ENCODE measurements at regions not wholly inside any gene's neighbourhood (a gene's known extent, or its start where the extent isn't known, plus 50 kb on each side); places are given as distances from the start of the nearest gene placed in this dataset.

GRCh38 chr7:115122388-115122787 is 200.5 kb downstream of the MDFIC start:
- no peak for DNase-seq

GRCh38 chr7:115117748-115118147 is 195.9 kb downstream of the MDFIC start:
- no peak for DNase-seq

DNA sequence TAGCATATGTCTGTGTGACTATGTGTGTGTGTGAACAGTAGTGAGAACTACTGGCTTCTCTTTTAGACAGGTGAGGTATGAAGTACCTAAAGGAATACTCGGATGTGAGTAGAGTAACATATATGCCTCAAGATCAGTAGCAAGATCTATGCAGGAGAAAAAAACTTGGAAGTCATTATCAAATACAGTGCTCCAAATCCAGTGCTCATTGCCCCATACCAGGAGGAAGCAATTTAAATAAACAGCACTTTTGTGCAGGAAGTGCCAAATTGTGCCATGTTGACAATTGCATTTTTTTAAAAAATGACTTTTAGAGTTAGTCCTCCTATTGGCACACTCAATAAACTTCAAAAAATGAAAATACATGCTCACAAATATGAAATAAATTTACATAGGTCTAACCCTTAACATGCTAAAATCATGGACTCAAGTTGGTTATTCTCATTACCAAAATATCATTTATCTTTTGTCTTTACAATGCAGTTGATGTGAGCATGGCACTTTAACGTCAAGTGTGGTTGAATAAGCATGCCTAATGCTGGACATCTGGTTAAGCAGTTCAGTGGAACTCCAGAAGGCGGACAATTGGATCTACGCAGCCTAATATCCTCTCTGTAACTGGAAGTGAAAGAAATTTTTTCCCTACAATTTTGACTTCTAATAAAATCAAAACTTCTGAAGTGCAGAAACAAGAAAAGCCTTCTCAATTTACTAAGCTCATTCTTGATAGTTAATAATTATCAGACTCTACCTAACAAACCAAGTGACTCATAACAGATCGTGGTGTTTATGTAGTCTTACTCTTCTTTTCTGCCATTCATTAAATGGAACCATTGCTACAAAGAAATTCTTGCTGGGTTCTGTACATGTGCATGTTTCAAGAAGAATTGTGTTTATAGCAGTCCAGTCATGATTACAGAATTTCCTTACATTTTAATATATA is 195.2 kb downstream of the MDFIC start:
- no peak for DNase-seq

DNA sequence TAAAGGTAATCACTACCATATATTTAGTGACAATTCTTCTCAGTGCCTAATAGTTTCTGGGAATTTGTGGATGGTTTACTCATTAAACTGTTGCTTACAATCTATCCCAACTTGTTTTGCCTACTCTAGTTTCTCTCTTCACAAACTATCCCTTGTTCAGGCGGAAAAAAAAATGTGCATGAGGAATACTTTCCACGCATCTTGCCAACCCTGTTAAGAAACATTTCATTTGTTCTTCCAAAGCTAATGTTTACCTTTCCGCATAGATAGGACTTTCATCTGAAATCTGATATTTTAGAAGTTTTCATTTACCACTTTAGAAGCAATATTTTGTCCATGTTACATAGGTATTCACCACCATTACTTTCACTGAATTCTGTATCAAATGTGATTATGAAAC is 191.9 kb downstream of the MDFIC start:
- DNase-seq, result no peak

- DNase-seq, result no peak
Measured at GRCh38 chr7:115113131-115113530, 191.2 kb downstream of the MDFIC start.

DNA sequence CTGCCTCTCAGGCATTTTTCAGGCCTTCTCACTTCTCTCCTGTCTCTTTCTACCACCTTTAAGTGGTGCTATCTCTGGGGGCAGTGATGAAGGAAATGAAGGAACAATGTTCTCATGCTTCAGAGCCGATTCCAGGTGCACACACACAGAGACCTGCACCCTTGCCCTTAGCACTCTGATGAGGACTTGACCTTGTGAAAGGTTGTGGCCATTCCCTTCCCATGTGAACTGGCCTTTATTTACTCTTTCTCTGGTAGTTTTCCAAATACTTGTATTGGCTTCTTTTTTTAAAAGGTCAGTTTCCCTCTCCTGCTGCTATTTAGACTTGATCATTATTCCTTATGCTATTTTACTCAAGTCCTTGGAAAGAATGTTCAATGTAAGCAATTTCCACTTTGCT is 188.6 kb downstream of the MDFIC start:
- no peak for DNase-seq

GRCh38 chr7:115106316-115106715 is 184.4 kb downstream of the MDFIC start:
- DNase-seq, result no peak

DNA sequence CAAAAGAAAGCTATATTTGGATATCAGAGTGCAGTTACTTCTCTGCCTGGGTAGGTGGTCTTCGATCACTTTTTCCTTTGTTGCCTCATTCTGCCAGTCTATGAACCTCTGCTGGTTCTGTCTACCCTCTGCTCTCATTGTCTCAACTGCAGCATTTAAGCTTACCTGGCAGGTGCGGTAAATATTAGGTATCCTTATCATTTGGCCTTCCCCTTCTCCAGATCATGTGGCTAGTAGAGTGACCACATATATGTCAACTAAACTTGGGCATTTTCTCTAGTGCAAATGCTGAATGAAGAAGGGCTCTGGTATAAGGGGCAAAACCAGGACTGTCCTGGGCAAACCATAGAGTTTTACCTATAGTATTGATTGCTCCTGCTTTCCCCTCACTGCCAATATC is 180.8 kb downstream of the MDFIC start:
- DNase-seq, result no peak

- DNase-seq, result no peak
Measured at GRCh38 chr7:115101199-115101598, 179.3 kb downstream of the MDFIC start.

GRCh38 chr7:115099906-115100305 is 178.0 kb downstream of the MDFIC start:
- peak; percentile 68 for DNase-seq

GRCh38 chr7:115097175-115097671 is 175.3 kb downstream of the MDFIC start:
- DNase-seq, result peak; percentile 70

GRCh38 chr7:115096262-115096661 is 174.4 kb downstream of the MDFIC start:
- DNase-seq, result no peak

- peak; percentile 14 for DNase-seq
Measured at GRCh38 chr7:115094163-115094562, 172.3 kb downstream of the MDFIC start.

DNA sequence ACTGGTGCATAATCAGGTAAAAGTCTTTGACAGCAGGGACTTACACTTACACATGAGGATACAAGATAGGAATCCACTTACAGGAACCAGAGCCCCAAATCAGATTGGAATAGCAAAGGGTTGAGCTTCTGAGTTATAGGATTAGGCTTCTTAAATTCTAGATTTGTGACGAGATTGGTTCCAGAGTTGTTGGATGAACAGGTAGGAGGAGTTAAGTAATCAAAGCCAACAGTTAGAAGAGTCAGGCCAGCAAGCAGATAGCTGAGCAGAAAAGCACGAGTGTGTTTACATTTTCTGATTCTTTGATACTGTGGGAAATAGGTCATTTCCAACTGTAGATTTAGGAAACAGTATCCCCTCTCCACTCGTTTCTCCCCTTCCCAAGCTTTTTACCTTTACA is 167.0 kb downstream of the MDFIC start:
- DNase-seq, result no peak

GRCh38 chr7:115087437-115087836 is 165.5 kb downstream of the MDFIC start:
- peak; percentile 77 for DNase-seq

DNA sequence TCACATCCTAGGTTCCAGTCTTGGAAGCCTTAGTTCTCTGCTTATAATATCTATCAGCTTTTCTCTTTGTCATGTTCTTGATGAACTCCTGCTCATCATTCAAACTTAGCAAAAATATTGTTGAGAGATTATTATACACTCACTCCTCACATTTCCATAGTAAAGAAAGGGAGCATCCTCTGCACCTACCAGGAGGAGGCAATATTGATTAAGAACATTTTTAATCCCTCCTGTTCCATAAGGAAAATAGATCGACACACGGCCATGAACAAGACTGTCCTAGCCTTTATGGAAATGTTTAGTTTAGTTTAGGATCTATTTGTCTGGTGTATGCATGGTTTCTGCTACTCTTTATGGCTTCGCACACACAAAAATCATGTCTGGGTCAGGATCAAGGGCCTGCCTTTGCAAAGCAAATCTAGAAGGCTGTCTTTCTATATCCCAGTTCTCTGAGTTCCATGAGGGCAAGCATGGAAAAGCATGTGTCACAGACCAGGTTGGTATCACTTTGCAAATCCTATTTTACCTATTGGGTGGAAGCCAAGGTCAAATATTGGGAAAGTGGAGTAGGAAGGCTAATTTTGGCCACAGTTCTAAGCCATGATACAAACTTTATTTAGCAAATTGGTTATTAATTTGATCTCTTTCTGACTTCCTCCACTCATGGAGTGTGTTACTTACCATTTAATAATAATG is 164.4 kb downstream of the MDFIC start:
- DNase-seq, result no peak

GRCh38 chr7:115085421-115085820 is 163.5 kb downstream of the MDFIC start:
- no peak for DNase-seq

GRCh38 chr7:115083935-115084334 is 162.0 kb downstream of the MDFIC start:
- DNase-seq, result no peak

DNA sequence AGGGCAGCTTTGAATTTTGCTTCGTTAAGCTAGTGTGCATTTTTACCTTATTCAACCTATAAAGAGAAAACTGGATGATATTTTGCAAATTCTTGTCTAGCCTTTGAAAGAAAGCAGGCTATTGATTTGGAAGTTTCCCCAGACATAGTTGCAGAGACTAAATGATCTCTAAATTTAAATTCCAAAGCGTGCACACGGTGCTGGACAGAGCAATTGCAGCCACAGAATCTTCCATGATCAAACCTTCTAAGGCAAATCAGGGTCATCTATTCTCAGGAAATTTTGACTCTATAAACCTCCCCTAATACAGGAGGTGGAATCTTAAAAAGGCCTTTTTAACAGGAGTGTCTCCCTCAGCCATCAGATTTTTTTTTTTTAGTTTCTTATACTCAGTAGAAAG is 159.9 kb downstream of the MDFIC start:
- no peak for DNase-seq

DNA sequence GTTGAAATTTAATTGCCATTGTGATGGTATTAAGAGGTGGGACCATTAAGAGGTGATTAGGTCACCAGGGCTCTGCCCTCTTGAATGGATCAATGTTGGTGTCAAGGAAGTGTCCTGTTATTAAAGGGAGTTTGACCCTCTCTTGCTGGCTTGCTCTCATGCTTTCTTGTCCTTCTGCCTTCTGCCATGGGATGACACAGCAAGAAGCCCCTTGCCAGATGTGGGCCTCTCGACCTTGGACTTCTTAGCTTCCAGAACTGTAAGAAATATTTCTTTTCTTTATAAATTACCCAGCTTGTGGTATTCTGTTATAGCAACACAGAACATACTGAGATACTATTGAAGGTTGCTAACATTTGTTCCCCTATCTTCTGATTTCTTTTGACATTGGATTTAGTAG is 157.0 kb downstream of the MDFIC start:
- DNase-seq, result no peak

- no peak for DNase-seq
Measured at GRCh38 chr7:115078386-115078785, 156.5 kb downstream of the MDFIC start.

GRCh38 chr7:115070311-115070710 is 148.4 kb downstream of the MDFIC start:
- no peak for DNase-seq

All from fibroblast of skin of scalp (primary cell).